PFSK-1 (cell line): ENCODE measurements at regions not wholly inside any gene's neighbourhood (a gene's known extent, or its start where the extent isn't known, plus 50 kb on each side); places are given as distances from the start of the nearest gene placed in this dataset.

Experiments used
- FOXP2 ChIP-seq: optimal IDR thresholded peaks from 2 replicates; pipeline ENCODE3; 2011; ENCODE audit warnings: borderline replicate concordance, control low read depth, inconsistent platforms; ENCODE audit not compliant: insufficient read depth; ENCODE audit errors: extremely low read length, extremely low read depth
- POLR2AphosphoS5 ChIP-seq: IDR thresholded peaks from 2 replicates; pipeline ENCODE4 v1.6.1; 2012; ENCODE audit warnings: low read depth, mild to moderate bottlenecking, control low read depth, low read length, moderate library complexity
- SIN3A ChIP-seq: IDR thresholded peaks from 2 replicates; pipeline ENCODE4 v1.6.1; 2012; ENCODE audit warnings: mild to moderate bottlenecking, low read length, moderate library complexity, borderline replicate concordance; ENCODE audit not compliant: insufficient read depth
- TAF1 ChIP-seq: IDR thresholded peaks from 2 replicates; pipeline ENCODE4 v1.6.1; 2012; ENCODE audit warnings: low read length, control low read depth, borderline replicate concordance; ENCODE audit not compliant: insufficient read depth
- TF ChIP-seq, protein P1 (sequence below), 2 experiments: IDR thresholded peaks; 2 replicates each; pipeline versions ENCODE4 v1.6.1 to v1.8.0; 2011 to 2012; ENCODE audit warnings: low read depth in 2 of 2, low read length in 2 of 2, control low read depth in 1 of 2, inconsistent platforms in 1 of 2, mild to moderate bottlenecking in 1 of 2, moderate library complexity in 1 of 2; ENCODE audit not compliant: insufficient read depth in 1 of 2

- TF ChIP-seq, protein P1, sequence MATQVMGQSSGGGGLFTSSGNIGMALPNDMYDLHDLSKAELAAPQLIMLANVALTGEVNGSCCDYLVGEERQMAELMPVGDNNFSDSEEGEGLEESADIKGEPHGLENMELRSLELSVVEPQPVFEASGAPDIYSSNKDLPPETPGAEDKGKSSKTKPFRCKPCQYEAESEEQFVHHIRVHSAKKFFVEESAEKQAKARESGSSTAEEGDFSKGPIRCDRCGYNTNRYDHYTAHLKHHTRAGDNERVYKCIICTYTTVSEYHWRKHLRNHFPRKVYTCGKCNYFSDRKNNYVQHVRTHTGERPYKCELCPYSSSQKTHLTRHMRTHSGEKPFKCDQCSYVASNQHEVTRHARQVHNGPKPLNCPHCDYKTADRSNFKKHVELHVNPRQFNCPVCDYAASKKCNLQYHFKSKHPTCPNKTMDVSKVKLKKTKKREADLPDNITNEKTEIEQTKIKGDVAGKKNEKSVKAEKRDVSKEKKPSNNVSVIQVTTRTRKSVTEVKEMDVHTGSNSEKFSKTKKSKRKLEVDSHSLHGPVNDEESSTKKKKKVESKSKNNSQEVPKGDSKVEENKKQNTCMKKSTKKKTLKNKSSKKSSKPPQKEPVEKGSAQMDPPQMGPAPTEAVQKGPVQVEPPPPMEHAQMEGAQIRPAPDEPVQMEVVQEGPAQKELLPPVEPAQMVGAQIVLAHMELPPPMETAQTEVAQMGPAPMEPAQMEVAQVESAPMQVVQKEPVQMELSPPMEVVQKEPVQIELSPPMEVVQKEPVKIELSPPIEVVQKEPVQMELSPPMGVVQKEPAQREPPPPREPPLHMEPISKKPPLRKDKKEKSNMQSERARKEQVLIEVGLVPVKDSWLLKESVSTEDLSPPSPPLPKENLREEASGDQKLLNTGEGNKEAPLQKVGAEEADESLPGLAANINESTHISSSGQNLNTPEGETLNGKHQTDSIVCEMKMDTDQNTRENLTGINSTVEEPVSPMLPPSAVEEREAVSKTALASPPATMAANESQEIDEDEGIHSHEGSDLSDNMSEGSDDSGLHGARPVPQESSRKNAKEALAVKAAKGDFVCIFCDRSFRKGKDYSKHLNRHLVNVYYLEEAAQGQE (IDR thresholded peaks at IDR 0.05; ENCODE audit: insufficient read depth in 1 of 2, low read depth in 2 of 2, low read length in 2 of 2): no peak
- TF ChIP-seq FOXP2: no peak
- TF ChIP-seq SIN3A: no peak
- no peak for TF ChIP-seq TAF1
- TF ChIP-seq POLR2AphosphoS5: no peak
Measured at GRCh38 chr18:55116863-55117262, 157.6 kb upstream of the CCDC68 start.

GRCh38 chr18:55115606-55116005, 156.3 kb upstream of the CCDC68 start:
- TF ChIP-seq FOXP2: no peak
- no peak for TF ChIP-seq SIN3A
- TF ChIP-seq POLR2AphosphoS5: no peak
- TF ChIP-seq TAF1: no peak

GRCh38 chr18:55114876-55115275, 155.6 kb upstream of the CCDC68 start:
- TF ChIP-seq FOXP2 (no peak), SIN3A (no peak), TAF1 (no peak)
- TF ChIP-seq, protein P1 (IDR thresholded peaks at IDR 0.05; ENCODE audit: insufficient read depth in 1 of 2, low read depth in 2 of 2, low read length in 2 of 2): no peak

- TF ChIP-seq FOXP2: no peak
Measured at GRCh38 chr18:55113800-55114199, 154.5 kb upstream of the CCDC68 start.

DNA sequence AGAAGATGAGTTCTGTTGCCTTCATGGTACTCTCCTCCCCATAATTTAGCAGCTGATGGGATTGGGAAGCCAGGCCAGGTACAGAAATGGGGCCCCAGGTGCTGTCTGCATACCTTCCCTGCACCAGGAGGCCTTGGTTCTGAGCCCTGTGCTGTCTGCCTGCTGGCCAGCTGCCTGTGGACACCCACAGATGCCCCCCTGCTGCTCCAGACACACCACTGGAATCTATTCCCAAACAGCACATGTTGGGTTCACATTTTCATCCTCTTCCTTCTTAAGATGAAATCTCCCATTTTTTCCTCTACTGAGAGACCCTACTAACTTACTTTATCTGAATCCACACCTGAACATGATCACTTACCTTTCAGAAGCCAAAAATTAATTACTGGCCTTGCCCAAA, 152.0 kb upstream of the CCDC68 start:
- TF ChIP-seq, protein P1 (IDR thresholded peaks at IDR 0.05; ENCODE audit: insufficient read depth in 1 of 2, low read depth in 2 of 2, low read length in 2 of 2): no peak
- TF ChIP-seq TAF1 (no peak), POLR2AphosphoS5 (no peak), SIN3A (no peak), FOXP2 (no peak)

DNA sequence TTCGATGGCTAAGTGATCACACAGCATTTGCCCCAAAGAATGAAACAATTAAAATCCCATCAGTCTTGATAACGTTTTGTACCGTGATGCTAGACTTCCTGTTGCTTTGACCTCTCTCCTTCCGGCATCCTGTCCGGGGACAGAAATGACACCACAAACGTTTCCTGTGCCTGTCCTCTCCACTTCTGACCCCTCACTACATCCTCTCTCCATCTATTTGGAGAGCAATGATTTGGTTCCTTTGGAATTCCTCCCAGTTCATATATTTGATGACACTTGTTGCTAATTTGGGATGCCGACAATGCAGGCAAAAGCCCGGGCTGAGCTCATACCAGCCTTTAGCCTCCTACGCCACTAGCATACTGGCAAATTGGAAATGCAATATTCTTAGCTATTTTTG, 151.2 kb upstream of the CCDC68 start:
- TF ChIP-seq POLR2AphosphoS5: no peak

DNA sequence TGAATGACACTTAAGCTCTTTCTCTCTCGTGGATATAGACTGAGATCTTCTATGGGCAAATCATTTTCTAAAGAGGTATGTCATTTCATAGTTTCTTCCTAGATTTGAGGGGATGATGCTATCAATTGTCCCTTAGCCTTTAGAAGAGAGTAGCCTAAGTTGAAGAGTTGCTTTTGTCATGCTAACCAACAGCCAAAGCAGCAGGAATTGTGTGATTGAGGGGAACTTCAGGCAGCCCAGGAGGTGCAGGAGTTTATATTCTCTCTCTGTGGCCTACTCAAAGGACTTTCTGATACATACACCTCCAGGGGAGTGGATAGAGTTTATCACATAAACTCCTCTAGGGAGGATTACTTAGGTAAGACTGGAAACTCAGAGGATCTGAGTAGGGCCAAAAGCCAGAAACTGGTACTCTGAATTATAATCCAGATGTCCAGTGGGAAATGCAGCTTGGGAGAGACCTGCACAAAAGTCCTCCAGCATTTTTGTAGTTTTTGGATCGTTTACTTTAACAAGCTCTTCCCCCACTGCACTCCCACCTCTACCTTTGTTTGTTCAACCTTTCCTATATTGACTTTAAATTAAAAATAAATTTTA, 150.7 kb upstream of the CCDC68 start:
- TF ChIP-seq TAF1: no peak

DNA sequence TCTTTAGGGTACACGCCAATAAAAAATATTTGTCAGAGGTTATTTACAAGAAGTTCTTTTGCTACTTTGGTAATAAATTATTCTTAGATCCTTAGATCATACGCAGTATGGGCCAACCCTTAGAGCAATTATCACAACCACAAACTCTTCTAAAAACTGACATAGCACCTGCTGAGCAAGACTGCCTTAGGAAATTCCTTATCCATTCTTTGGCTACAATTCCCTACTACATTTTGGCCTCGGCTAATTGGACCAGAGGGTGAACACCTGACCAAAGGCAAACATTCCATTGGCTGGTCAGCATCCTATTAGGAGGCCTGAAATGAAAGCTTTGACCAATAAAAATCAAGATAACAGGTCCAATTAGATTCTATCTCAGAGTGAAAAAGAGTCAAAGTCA, 147.6 kb upstream of the CCDC68 start:
- TF ChIP-seq FOXP2: no peak
- TF ChIP-seq TAF1: no peak
- no peak for TF ChIP-seq POLR2AphosphoS5

DNA sequence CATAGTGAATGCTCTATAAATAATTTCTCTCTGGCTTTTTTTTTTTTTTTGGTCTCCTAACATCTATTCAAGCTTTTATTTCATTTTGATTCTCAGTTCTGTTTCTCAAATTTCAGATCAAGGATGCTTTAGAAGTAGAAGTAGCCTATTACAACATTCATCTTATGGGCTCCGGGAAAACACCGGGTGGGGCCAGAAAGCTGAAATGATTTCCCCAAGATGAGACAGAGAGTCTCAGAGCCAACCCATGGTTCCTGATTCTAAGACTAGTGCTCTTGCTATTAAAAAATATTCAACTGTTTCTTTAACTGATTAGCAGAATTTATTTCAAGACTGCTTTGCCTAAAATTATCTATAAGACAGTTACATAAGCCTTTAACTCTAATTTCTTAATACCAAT, 147.2 kb upstream of the CCDC68 start:
- TF ChIP-seq FOXP2: no peak
- TF ChIP-seq, protein P1 (IDR thresholded peaks at IDR 0.05; ENCODE audit: insufficient read depth in 1 of 2, low read depth in 2 of 2, low read length in 2 of 2): no peak
- TF ChIP-seq TAF1: no peak
- no peak for TF ChIP-seq SIN3A
- no peak for TF ChIP-seq POLR2AphosphoS5
